Endodermal cell (in vitro differentiated cells): ENCODE measurements at regions not wholly inside any gene's neighbourhood (a gene's known extent, or its start where the extent isn't known, plus 50 kb on each side); places are given as distances from the start of the nearest gene placed in this dataset.

ENCODE experiments used
- DNase-seq: peaks from one replicate; pipeline ENCODE4 v3.0.0-alpha.2; 2017
- H3K27ac ChIP-seq: 2 replicates; pipeline ENCODE4 v1.5.1; 2013; ENCODE audit warnings: mild to moderate bottlenecking, low read depth, low read length, moderate library complexity
- H3K27me3 ChIP-seq: 2 replicates; pipeline ENCODE4 v1.6.1; 2013; ENCODE audit warnings: mild to moderate bottlenecking, low read length, moderate library complexity; ENCODE audit not compliant: insufficient read depth, control insufficient read depth, poor library complexity, severe bottlenecking
- H3K36me3 ChIP-seq: 2 replicates; pipeline ENCODE4 v1.7.0; 2013; ENCODE audit warnings: mild to moderate bottlenecking, low read length, moderate library complexity; ENCODE audit not compliant: control insufficient read depth, insufficient read depth
- H3K4me1 ChIP-seq: one replicate; pipeline ENCODE4 v1.7.0; 2013; ENCODE audit warnings: low read length; ENCODE audit not compliant: control insufficient read depth, insufficient read depth
- H3K4me3 ChIP-seq: 2 replicates; pipeline ENCODE4 v1.5.1; 2013; ENCODE audit warnings: mild to moderate bottlenecking, low read length, moderate library complexity
- H3K9ac ChIP-seq: 2 replicates; pipeline ENCODE4 v1.6.1; 2013; ENCODE audit warnings: mild to moderate bottlenecking, low read length, moderate library complexity; ENCODE audit not compliant: poor library complexity, severe bottlenecking; ENCODE audit errors: extremely low read depth
- H3K9me3 ChIP-seq: 2 replicates; pipeline ENCODE4 v1.6.1; 2013; ENCODE audit warnings: mild to moderate bottlenecking, low read length, moderate library complexity; ENCODE audit not compliant: control insufficient read depth
- H3K27ac Mint-ChIP-seq: 2 replicates; pipeline ENCODE4 v1.8.0; 2020; ENCODE audit warnings: mixed read lengths
- H3K27me3 Mint-ChIP-seq: 2 replicates; pipeline ENCODE4 v1.8.0; 2021; ENCODE audit warnings: mild to moderate bottlenecking, mixed read lengths; ENCODE audit not compliant: insufficient read depth
- H3K36me3 Mint-ChIP-seq: 2 replicates; pipeline ENCODE4 v1.8.0; 2020; ENCODE audit warnings: low read depth, mixed read lengths
- H3K4me1 Mint-ChIP-seq: 2 replicates; pipeline ENCODE4 v1.8.0; 2020; ENCODE audit warnings: mixed read lengths
- H3K4me3 Mint-ChIP-seq: 2 replicates; pipeline ENCODE4 v1.8.0; 2020; ENCODE audit warnings: mild to moderate bottlenecking, moderate library complexity, mixed read lengths
- H3K9me3 Mint-ChIP-seq: 2 replicates; pipeline ENCODE4 v1.8.0; 2020; ENCODE audit warnings: mild to moderate bottlenecking, mixed read lengths
- CTCF ChIP-seq: fragments of 200-600 bp; sonication (generic); conservative IDR thresholded peaks from 2 replicates; pipeline ENCODE4 v1.5.0; 2021; ENCODE audit warnings: antibody characterized with exemption, mild to moderate bottlenecking
- WGBS, 2 experiments: methylation state at CpG; one replicate each; pipeline versions ENCODE4 v1.1.5 to v1.1.7; 2013; ENCODE audit warnings: missing lambda C conversion rate in 2 of 2, mixed read lengths in 1 of 2; ENCODE audit not compliant: insufficient coverage in 1 of 2, insufficient read length in 1 of 2; 5-methylcytosine and 5-hydroxymethylcytosine counted together

GRCh38 chr7:94335586-94335985 is 59.1 kb upstream of the COL1A2 start:
- Histone ChIP-seq H3K27me3 (peaks cover 67% of the 10 kb centered on the region), H3K36me3 (no peaks in the 10 kb centered on the region), H3K27ac (no peak overlapping the region), H3K4me1 (peaks cover 8% of the 10 kb centered on the region), H3K9ac (no peak overlapping the region), H3K4me3 (no peak overlapping the region), H3K9me3 (no peaks in the 10 kb centered on the region)
- Mint-ChIP-seq H3K9me3 (no peaks in the 10 kb centered on the region), H3K4me1 (peaks cover 38% of the 10 kb centered on the region), H3K36me3 (no peaks in the 10 kb centered on the region), H3K27ac (no peak overlapping the region), H3K27me3 (peaks cover 60% of the 10 kb centered on the region), H3K4me3 (no peak overlapping the region)
- no peak for DNase-seq
- no peak for TF ChIP-seq CTCF
- WGBS, 2 experiments: 93 to 100% methylated on average over 1 of the region's 1 CpG

- Histone ChIP-seq H3K36me3 (no peaks in the 10 kb centered on the region), H3K9me3 (no peaks in the 10 kb centered on the region), H3K27me3 (peaks cover 66% of the 10 kb centered on the region), H3K9ac (no peak overlapping the region), H3K4me3 (no peak overlapping the region), H3K27ac (no peak overlapping the region), H3K4me1 (peaks cover 8% of the 10 kb centered on the region)
- Mint-ChIP-seq H3K36me3 (no peaks in the 10 kb centered on the region), H3K27ac (no peak overlapping the region), H3K27me3 (peaks cover 56% of the 10 kb centered on the region), H3K9me3 (no peaks in the 10 kb centered on the region), H3K4me1 (peaks cover 39% of the 10 kb centered on the region), H3K4me3 (no peak overlapping the region)
- 95 to 100% methylated on average over 1 to 2 of the region's 2 CpGs for WGBS, 2 experiments
- DNase-seq: no peak
- TF ChIP-seq CTCF: no peak
These were observed 58.7 kb upstream of the COL1A2 start for GRCh38 chr7:94336009-94336408.

GRCh38 chr7:94338921-94339371 is 55.7 kb upstream of the COL1A2 start:
- Histone ChIP-seq H3K4me1 (peaks cover 8% of the 10 kb centered on the region), H3K36me3 (no peaks in the 10 kb centered on the region), H3K27me3 (peaks cover 70% of the 10 kb centered on the region), H3K27ac (no peak overlapping the region), H3K9me3 (no peaks in the 10 kb centered on the region), H3K9ac (no peak overlapping the region), H3K4me3 (peak overlapping the region; percentile 56)
- Mint-ChIP-seq H3K9me3 (no peaks in the 10 kb centered on the region), H3K27me3 (peaks cover 58% of the 10 kb centered on the region), H3K27ac (no peak overlapping the region), H3K4me3 (no peak overlapping the region), H3K4me1 (peaks cover 40% of the 10 kb centered on the region), H3K36me3 (no peaks in the 10 kb centered on the region)
- 46 to 80% methylated on average over 2 of the region's 2 CpGs for WGBS, 2 experiments
- TF ChIP-seq CTCF: peak; percentile 12
- DNase-seq: no peak
